ENCODE measurements at regions not wholly inside any gene's neighbourhood (a gene's known extent, or its start where the extent isn't known, plus 50 kb on each side); places are given as distances from the start of the nearest gene placed in this dataset.

DNA sequence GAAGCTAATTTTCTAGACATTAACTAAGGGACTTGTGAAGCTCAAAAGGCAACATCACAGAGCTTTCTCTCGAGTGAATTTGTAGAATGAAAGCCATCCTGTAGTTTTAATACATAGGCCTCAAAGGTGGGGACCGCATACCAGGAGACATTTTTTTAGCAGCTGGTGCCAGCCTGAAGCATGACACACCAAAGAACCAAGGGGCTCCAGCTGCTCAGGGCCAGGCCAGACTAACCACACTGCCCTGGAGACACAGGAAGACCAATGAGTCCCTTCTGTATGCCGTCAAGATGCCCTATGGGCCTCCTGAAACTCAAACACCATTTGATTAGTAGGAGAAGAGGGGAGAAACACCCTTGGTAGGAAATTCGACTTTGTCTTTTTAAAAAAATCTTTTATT is 113.9 kb upstream of the CACNA1E start:
- Histone ChIP-seq H3K4me2 (ENCODE audit: low read depth, low read length, poor library complexity, severe bottlenecking) (no peak overlapping the region), H3K9ac (ENCODE audit: low read depth, low read length, poor library complexity, severe bottlenecking) (no peak overlapping the region), H3K4me3 (ENCODE audit: low read length, poor library complexity, severe bottlenecking) (no peak overlapping the region), H3K9me3 (ENCODE audit: insufficient read depth, low read depth, low read length) (no peaks in the 10 kb centered on the region), H3K36me3 (ENCODE audit: insufficient read depth, low read length) (no peaks in the 10 kb centered on the region), H3K4me1 (ENCODE audit: insufficient read depth, low read length, poor library complexity, severe bottlenecking) (no peaks in the 10 kb centered on the region), H2AFZ (ENCODE audit: low read length) (no peak overlapping the region), H4K20me1 (ENCODE audit: insufficient read depth, low read length, poor library complexity, severe bottlenecking) (no peaks in the 10 kb centered on the region), H3K9me2 (replicated peaks; ENCODE audit: low read depth, low read length) (no peaks in the 10 kb centered on the region), H3K27me3 (ENCODE audit: insufficient read depth, low read length, poor library complexity, severe bottlenecking) (no peaks in the 10 kb centered on the region), H3F3A (ENCODE audit: low read depth) (no peaks in the 10 kb centered on the region), H3K79me2 (ENCODE audit: insufficient read depth, low read length) (no peaks in the 10 kb centered on the region)
- no peak for TF ChIP-seq EZH2phosphoT487 (IDR thresholded peaks at IDR 0.05; ENCODE audit: borderline replicate concordance)
- TF ChIP-seq, protein P1, sequence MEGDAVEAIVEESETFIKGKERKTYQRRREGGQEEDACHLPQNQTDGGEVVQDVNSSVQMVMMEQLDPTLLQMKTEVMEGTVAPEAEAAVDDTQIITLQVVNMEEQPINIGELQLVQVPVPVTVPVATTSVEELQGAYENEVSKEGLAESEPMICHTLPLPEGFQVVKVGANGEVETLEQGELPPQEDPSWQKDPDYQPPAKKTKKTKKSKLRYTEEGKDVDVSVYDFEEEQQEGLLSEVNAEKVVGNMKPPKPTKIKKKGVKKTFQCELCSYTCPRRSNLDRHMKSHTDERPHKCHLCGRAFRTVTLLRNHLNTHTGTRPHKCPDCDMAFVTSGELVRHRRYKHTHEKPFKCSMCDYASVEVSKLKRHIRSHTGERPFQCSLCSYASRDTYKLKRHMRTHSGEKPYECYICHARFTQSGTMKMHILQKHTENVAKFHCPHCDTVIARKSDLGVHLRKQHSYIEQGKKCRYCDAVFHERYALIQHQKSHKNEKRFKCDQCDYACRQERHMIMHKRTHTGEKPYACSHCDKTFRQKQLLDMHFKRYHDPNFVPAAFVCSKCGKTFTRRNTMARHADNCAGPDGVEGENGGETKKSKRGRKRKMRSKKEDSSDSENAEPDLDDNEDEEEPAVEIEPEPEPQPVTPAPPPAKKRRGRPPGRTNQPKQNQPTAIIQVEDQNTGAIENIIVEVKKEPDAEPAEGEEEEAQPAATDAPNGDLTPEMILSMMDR (conservative IDR thresholded peaks at IDR 0.05; ENCODE audit: low read length), result no peak

DNA sequence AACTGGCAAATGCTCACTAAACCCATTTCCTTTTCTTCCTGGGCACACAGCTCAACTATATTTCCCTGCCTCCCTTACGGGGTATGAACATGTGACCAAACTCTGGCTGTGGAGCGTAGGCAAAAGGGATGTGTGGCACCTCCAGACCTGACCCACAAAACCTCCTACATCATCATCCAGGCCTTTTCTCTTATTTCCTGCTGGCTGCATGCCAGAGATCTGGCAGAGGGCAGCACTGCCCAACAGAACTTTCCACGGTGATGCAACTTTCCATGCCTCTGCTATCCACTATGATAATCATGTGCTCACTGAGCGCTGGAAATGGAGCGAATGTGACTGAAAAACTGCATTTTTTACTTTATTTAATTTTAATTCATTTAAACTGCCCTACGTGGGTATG is 99.6 kb upstream of the CACNA1E start:
- Histone ChIP-seq H3K9me3 (ENCODE audit: insufficient read depth, low read depth, low read length) (no peaks in the 10 kb centered on the region), H3K9ac (ENCODE audit: low read depth, low read length, poor library complexity, severe bottlenecking) (no peak overlapping the region), H3F3A (ENCODE audit: low read depth) (no peaks in the 10 kb centered on the region), H3K36me3 (ENCODE audit: insufficient read depth, low read length) (no peaks in the 10 kb centered on the region), H3K4me1 (ENCODE audit: insufficient read depth, low read length, poor library complexity, severe bottlenecking) (no peaks in the 10 kb centered on the region), H3K4me2 (ENCODE audit: low read depth, low read length, poor library complexity, severe bottlenecking) (no peak overlapping the region), H3K79me2 (ENCODE audit: insufficient read depth, low read length) (no peaks in the 10 kb centered on the region), H2AFZ (ENCODE audit: low read length) (no peak overlapping the region), H3K4me3 (ENCODE audit: low read length, poor library complexity, severe bottlenecking) (no peak overlapping the region), H3K27me3 (ENCODE audit: insufficient read depth, low read length, poor library complexity, severe bottlenecking) (no peaks in the 10 kb centered on the region), H4K20me1 (ENCODE audit: insufficient read depth, low read length, poor library complexity, severe bottlenecking) (no peaks in the 10 kb centered on the region), H3K9me2 (replicated peaks; ENCODE audit: low read depth, low read length) (no peaks in the 10 kb centered on the region)
- TF ChIP-seq, protein P1 (conservative IDR thresholded peaks at IDR 0.05; ENCODE audit: low read length), result no peak
- TF ChIP-seq EZH2phosphoT487 (IDR thresholded peaks at IDR 0.05; ENCODE audit: borderline replicate concordance), result no peak

DNA sequence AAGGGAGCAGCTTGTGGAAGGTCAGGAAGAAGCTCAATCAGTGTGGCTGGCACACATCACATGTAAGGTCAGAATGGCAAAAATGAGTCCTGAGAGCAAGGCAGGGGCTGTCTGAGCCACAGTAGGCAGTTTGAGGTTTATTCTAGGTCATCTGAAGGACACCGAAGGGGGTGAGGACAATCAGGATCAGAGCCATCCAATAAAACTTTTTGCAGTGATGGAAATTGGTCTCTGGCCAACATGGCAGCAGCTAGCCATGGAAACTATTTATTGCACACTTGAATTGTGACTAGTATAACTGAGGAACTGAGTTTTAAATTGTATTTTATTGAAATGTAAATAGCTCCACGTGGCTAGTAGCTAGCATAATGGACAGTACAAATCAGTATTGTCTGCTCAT is 97.0 kb upstream of the CACNA1E start:
- Histone ChIP-seq H3K4me2 (ENCODE audit: low read depth, low read length, poor library complexity, severe bottlenecking) (no peak overlapping the region), H3K9me2 (replicated peaks; ENCODE audit: low read depth, low read length) (no peaks in the 10 kb centered on the region), H3K9ac (ENCODE audit: low read depth, low read length, poor library complexity, severe bottlenecking) (no peak overlapping the region), H3K36me3 (ENCODE audit: insufficient read depth, low read length) (no peaks in the 10 kb centered on the region), H3K4me1 (ENCODE audit: insufficient read depth, low read length, poor library complexity, severe bottlenecking) (no peaks in the 10 kb centered on the region), H3F3A (ENCODE audit: low read depth) (no peaks in the 10 kb centered on the region), H4K20me1 (ENCODE audit: insufficient read depth, low read length, poor library complexity, severe bottlenecking) (no peaks in the 10 kb centered on the region), H2AFZ (ENCODE audit: low read length) (no peak overlapping the region), H3K4me3 (ENCODE audit: low read length, poor library complexity, severe bottlenecking) (no peak overlapping the region), H3K79me2 (ENCODE audit: insufficient read depth, low read length) (no peaks in the 10 kb centered on the region), H3K27me3 (ENCODE audit: insufficient read depth, low read length, poor library complexity, severe bottlenecking) (no peaks in the 10 kb centered on the region), H3K9me3 (ENCODE audit: insufficient read depth, low read depth, low read length) (no peaks in the 10 kb centered on the region)
- no peak for TF ChIP-seq EZH2phosphoT487 (IDR thresholded peaks at IDR 0.05; ENCODE audit: borderline replicate concordance)
- TF ChIP-seq, protein P1 (conservative IDR thresholded peaks at IDR 0.05; ENCODE audit: low read length), result no peak

Data from Loucy (cell line).